ENCODE measurements at regions not wholly inside any gene's neighbourhood (a gene's known extent, or its start where the extent isn't known, plus 50 kb on each side); places are given as distances from the start of the nearest gene placed in this dataset.

DNA sequence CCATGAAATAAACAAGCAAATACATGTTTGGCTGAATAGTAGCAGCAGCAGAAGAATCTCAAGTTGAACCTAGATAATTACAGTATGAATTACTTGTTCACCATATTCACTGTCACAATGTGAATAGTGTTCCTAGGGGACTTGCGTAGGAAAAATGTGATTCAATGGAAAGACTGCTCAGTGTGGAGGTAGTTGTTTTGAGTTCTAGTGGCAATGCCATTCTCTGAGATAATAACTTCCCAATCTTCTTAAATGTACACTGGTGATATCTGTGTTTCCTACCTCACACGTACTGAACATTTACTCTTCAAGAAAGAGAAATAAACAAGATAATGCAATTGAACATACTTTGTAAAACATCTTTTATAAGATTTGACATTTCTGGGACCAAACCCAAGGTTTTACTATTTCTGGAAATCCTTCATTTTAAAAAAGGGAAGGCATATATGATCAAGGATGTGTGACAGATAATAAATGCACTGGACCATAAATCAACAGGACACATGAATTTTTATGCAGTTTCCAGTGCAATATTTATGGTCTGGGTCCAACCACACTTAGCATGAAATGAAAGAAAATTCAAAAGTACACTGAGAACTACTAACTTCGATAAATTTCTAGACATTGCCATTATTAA lies 598.3 kb upstream of the ZNF385D start:
- ATAC-seq (replicated peaks in 1 of 2): no peak
- Mint-ChIP-seq H3K4me1 (ENCODE audit: low read depth) (no peaks in the 10 kb centered on the region), H3K36me3 (ENCODE audit: insufficient read depth in 2 of 2) (no peaks in the 10 kb centered on the region), H3K4me3 (no peak overlapping the region), H3K9me3 (peaks cover 0 to 5% of the 10 kb centered on the region in 2 donors), H3K27ac (no peak overlapping the region), H3K27me3 (ENCODE audit: low read depth) (no peaks in the 10 kb centered on the region)
- DNase-seq: no peak

DNA sequence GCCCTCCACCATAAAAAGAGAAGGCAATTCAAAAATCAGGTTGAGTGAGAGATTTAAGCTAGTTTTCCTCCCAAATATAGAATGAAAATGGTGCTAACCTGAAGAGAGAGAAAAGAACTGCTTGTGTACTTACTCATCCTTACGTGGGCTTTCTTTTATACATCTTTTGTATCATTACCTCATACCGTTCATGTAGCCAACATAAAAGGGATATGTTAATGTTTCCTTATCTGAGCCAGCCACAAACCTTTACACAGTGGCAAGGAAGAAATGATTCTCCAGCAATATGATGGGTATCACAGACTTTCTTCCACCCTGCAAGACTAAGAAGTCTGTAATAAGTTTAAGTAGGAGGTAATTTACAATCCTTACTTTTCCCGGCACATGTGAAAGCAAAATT lies 600.8 kb upstream of the ZNF385D start:
- Mint-ChIP-seq H3K9me3 (peaks cover 0 to 5% of the 10 kb centered on the region in 2 donors), H3K4me1 (ENCODE audit: low read depth) (no peaks in the 10 kb centered on the region), H3K27me3 (ENCODE audit: low read depth) (no peaks in the 10 kb centered on the region), H3K27ac (no peak overlapping the region), H3K4me3 (no peak overlapping the region), H3K36me3 (ENCODE audit: insufficient read depth in 2 of 2) (no peaks in the 10 kb centered on the region)
- ATAC-seq (replicated peaks in 1 of 2) (no peak), DNase-seq (no peak)

DNA sequence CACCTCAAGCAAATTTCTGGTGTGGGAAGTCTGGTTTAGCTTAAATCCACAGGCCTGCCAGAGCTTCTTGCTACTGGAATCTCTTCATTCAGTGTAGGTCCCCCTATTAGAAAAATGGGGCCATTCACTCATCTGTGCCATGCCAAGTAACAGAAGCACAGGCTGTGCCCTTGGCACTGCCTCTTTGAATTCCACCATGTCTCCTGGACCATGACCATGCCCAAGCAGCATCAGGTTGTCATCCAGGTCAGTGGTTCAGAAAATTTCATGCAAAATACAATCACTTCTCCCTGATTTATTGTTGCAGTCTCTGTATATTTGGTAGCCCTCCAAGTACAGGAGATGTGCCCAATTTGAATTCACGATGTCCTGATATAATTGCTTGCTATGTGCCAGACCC lies 602.1 kb upstream of the ZNF385D start:
- no peak overlapping the region for H3K27ac Mint-ChIP-seq
- H3K4me1 Mint-ChIP-seq (ENCODE audit: low read depth): no peaks in the 10 kb centered on the region
- H3K27me3 Mint-ChIP-seq (ENCODE audit: low read depth): no peaks in the 10 kb centered on the region
- no peak for ATAC-seq (replicated peaks in 1 of 2)
- no peaks in the 10 kb centered on the region for H3K36me3 Mint-ChIP-seq (ENCODE audit: insufficient read depth in 2 of 2)
- no peak for DNase-seq
- H3K9me3 Mint-ChIP-seq: peaks cover 0 to 5% of the 10 kb centered on the region in 2 donors
- H3K4me3 Mint-ChIP-seq: no peak overlapping the region

DNA sequence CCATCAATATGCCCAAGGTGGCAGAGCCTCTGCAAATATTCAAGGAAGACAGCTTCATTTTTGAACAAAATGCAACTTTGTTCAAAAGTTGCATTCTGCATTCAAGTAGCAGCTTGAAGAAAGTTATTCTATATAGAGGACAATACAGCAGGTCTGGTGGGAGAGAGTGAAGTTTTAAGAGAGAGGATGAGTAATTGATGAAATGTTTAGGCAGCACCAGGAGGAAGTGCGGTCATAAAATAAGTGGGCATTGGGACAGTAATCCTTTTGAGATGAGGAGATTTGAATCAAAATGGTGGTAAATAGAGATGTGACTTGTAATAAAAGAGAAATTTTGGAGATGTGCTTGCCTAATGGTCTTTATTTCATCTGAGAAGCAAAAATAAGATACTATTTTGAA lies 607.3 kb upstream of the ZNF385D start:
- DNase-seq (no peak), ATAC-seq (replicated peaks in 1 of 2) (no peak)
- Mint-ChIP-seq H3K9me3 (peaks cover 0 to 7% of the 10 kb centered on the region in 2 donors), H3K27me3 (ENCODE audit: low read depth) (no peaks in the 10 kb centered on the region), H3K36me3 (ENCODE audit: insufficient read depth in 2 of 2) (no peaks in the 10 kb centered on the region), H3K27ac (no peak overlapping the region), H3K4me3 (no peak overlapping the region), H3K4me1 (ENCODE audit: low read depth) (no peaks in the 10 kb centered on the region)

DNA sequence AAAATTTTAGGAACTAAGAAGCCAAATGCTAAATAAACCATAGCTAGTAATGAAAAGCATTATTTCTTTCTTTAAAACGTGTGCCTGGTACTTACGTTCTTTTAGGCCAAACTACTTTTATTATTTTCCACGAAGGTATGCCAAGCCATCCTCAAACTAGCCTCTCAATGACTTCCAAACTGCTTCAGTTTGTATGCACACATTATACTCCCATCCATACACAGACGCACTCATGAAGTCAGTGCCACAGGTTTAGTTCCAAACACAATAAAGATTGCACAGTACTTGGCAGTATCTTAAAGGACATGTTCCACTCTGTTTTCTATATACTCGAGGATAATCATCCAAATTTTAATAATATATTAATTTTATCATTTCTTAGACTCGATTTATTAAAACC lies 609.2 kb upstream of the ZNF385D start:
- Mint-ChIP-seq H3K4me3 (no peak overlapping the region), H3K36me3 (ENCODE audit: insufficient read depth in 2 of 2) (no peaks in the 10 kb centered on the region), H3K27ac (no peak overlapping the region), H3K27me3 (ENCODE audit: low read depth) (no peaks in the 10 kb centered on the region), H3K4me1 (ENCODE audit: low read depth) (no peaks in the 10 kb centered on the region), H3K9me3 (peaks cover 0 to 2% of the 10 kb centered on the region in 2 donors)
- ATAC-seq (replicated peaks in 1 of 2): no peak
- DNase-seq: no peak

DNA sequence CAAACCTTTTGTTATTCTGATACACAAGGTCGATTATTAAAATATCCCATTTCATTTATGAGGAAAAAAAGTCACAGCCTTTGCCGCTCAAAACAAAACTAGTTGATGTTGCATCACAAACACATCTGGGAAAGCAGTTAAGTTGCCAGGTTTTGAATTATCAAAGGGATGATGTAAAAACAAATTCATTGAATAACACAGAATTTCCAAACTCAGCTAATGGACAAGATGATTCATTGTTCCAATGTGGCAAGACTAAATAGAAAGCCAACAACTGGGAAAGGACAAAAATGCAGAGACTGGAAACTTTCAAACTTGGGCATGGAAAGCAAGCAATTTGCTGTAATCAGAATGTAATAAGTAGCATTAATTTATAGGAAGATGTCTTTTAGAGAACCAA lies 610.0 kb upstream of the ZNF385D start:
- Mint-ChIP-seq H3K4me3 (no peak overlapping the region), H3K27me3 (ENCODE audit: low read depth) (no peaks in the 10 kb centered on the region), H3K4me1 (ENCODE audit: low read depth) (no peaks in the 10 kb centered on the region), H3K27ac (no peak overlapping the region), H3K36me3 (ENCODE audit: insufficient read depth in 2 of 2) (no peaks in the 10 kb centered on the region), H3K9me3 (peaks cover 0 to 2% of the 10 kb centered on the region in 2 donors)
- no peak for DNase-seq
- no peak for ATAC-seq (replicated peaks in 1 of 2)

DNA sequence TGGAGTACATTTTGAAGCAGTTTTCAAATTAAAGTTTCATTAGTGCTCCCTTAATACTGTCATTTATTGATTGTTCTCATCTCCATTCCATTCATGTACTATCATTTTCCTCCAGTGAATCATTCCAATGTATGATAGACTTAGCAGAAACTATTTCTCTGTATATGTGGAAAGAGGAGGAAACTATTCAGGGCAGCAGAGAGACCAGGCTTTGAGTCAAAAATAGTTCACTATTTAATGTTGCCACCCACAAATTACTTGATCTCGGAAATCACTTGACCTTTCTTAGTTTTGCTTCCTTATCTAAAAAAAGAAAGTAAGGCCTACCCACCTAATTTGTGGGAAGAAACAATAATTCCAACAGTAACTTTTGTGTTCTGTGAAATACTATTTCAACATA lies 610.5 kb upstream of the ZNF385D start:
- no peak overlapping the region for H3K27ac Mint-ChIP-seq
- H3K4me1 Mint-ChIP-seq (ENCODE audit: low read depth): no peaks in the 10 kb centered on the region
- H3K9me3 Mint-ChIP-seq: peaks cover 0 to 2% of the 10 kb centered on the region in 2 donors
- no peak overlapping the region for H3K4me3 Mint-ChIP-seq
- H3K27me3 Mint-ChIP-seq (ENCODE audit: low read depth): no peaks in the 10 kb centered on the region
- ATAC-seq (replicated peaks in 1 of 2) (no peak), DNase-seq (no peak)
- H3K36me3 Mint-ChIP-seq (ENCODE audit: insufficient read depth in 2 of 2): no peaks in the 10 kb centered on the region

DNA sequence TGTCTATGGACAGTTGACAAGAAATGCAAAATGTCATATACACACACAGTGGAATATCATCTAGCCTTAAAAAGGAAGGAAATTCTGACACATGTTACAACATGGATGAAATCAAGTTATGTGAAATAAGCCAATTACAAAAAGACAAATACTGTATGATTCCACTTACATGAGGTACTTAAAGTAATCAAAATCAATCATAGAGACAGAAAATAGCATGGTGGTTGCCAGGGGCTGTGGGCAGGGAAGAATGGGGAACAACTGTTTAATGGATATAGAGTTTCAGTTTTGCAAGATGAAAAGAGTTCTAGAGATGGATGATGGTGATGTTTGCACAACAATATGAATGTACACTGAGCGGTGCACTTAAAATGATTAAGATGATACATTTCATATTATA lies 613.8 kb upstream of the ZNF385D start:
- DNase-seq (no peak), ATAC-seq (replicated peaks in 1 of 2) (no peak)
- Mint-ChIP-seq H3K36me3 (ENCODE audit: insufficient read depth in 2 of 2) (no peaks in the 10 kb centered on the region), H3K9me3 (no peaks in the 10 kb centered on the region), H3K27me3 (ENCODE audit: low read depth) (no peaks in the 10 kb centered on the region), H3K4me3 (no peak overlapping the region), H3K27ac (no peak overlapping the region), H3K4me1 (ENCODE audit: low read depth) (no peaks in the 10 kb centered on the region)

DNA sequence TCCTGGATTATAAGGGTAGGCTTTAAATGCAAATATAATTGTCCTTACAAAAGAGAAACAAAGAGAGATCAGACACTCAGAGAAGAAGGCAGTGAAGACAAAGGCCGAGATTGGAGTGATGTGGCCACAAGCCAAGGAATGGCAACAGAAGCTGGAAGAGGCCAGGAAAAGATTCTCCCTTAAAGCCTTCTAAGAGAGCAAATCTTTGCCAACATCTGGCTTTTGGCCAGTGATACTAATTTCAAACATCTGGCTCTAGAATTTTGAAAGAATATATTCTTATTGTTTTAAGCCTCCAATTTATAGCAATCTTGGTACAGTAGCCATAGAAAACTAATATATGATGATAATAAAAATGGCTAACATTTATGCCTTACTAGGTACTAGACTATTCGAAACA lies 615.8 kb upstream of the ZNF385D start:
- Mint-ChIP-seq H3K27ac (no peak overlapping the region), H3K4me1 (ENCODE audit: low read depth) (no peaks in the 10 kb centered on the region), H3K9me3 (peaks cover 0 to 2% of the 10 kb centered on the region in 2 donors), H3K4me3 (no peak overlapping the region), H3K36me3 (ENCODE audit: insufficient read depth in 2 of 2) (peaks cover 0 to 2% of the 10 kb centered on the region in 2 donors), H3K27me3 (ENCODE audit: low read depth) (peaks cover 13% of the 10 kb centered on the region)
- DNase-seq (no peak), ATAC-seq (replicated peaks in 1 of 2) (no peak)

DNA sequence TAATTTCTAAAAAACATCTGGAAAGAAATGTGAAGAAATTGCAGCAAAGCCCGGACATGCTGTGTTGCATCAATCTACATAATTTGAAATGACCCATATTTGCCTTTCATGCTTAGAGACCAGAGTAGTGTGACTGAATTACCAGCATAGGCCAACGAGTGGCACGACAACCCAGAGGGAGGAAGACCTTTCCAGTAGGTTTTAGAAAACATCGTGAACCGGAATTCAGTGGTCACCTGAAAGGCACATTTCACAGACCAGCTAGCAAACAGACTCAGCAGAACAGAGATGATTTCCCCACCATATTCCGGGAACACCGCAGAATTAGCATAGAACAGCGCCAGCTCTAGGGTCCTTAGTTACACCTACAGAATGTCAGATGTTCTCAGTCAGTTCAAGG lies 620.0 kb upstream of the ZNF385D start:
- no peak for ATAC-seq (replicated peaks in 1 of 2)

DNA sequence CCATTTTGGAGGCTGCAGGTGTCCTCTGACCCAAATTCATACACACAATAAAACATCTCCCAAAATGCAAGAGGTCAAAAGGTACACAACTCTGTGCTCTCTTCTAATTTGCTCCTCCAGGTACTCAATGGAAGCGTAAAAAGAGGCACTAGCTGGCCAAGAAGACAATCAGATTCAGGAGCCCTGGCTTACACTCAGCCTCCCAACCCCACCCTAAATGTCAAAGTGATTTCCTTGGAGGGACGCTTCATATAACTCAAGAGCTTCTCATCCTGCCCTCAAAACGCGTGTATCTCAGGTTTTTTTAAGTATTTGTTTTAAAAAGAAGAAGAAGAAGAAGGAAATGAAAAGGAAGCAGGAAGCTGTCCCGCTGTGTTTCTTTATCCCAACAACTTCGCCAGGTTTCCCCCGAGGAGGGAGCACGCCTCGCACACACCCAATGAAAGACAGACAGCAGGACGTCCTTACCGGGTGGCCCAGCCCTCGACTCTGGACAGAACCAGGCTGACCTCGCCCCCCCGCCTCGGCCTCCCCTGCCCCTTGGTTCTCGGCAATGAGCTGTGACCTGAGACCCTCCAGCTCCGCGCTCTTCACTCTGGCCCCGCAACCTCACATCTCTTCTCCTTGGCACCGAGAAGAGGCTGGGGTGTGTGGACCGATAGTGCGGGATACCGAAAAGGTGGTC lies 620.7 kb upstream of the ZNF385D start:
- Mint-ChIP-seq H3K27me3 (ENCODE audit: low read depth) (peaks cover 25% of the 10 kb centered on the region), H3K9me3 (peaks cover under 1 to 11% of the 10 kb centered on the region in 2 donors), H3K27ac (no peak overlapping the region), H3K36me3 (ENCODE audit: insufficient read depth in 2 of 2) (peaks cover 3 to 4% of the 10 kb centered on the region in 2 donors), H3K4me3 (peak overlapping the region in 1 of 2 donors; percentile 15), H3K4me1 (ENCODE audit: low read depth) (no peaks in the 10 kb centered on the region)
- ATAC-seq (replicated peaks in 1 of 2): no peak
- no peak for DNase-seq

More for the DNA sequence above, 620.0 kb upstream of the ZNF385D start:
- no peak overlapping the region for H3K27ac Mint-ChIP-seq
- no peaks in the 10 kb centered on the region for H3K4me1 Mint-ChIP-seq (ENCODE audit: low read depth)
- H3K27me3 Mint-ChIP-seq (ENCODE audit: low read depth): peaks cover 25% of the 10 kb centered on the region
- no peak overlapping the region for H3K4me3 Mint-ChIP-seq
- peaks cover 3 to 4% of the 10 kb centered on the region in 2 donors for H3K36me3 Mint-ChIP-seq (ENCODE audit: insufficient read depth in 2 of 2)
- no peak for DNase-seq
- peaks cover 0 to 9% of the 10 kb centered on the region in 2 donors for H3K9me3 Mint-ChIP-seq

DNA sequence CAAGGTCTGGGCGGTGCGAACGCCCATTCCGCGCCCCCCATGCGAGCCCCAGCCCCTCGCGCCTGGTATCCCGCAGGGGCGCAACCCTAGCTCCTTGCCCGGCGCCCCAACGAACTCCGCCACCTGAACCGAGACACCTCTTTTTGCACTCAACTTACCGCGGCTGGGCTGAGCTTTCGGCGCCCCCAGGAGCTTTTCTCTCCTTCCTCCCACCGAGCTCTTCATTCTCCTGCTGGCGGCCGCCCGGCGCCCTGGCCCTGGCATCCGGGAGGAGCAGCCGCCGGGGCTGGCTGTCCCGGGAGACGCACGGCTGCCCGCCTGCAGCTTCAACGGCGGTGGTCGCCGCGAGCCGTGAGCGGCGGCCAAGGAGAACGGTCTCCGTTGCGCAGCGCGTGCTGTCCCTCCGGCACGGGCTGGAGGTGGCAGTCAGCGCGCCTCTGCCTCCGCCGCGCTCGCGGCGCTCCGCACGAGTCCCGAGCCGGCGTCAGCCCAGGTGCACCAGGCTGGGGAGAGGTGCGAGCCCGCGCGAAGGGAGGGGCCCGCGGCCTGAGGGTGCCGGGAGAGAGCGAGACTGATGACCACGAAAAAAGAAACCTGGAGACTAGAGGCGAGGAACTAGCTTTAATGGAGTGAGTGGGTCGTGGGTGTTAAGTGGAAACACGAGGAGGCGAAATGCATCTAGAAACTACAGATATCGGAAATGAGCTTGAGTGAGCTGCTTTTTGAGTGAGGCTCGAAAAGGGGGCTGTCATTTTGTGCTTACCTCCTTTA lies 621.5 kb upstream of the ZNF385D start:
- peak overlapping the region in 1 of 2 donors; percentile 37 for H3K4me3 Mint-ChIP-seq
- DNase-seq: no peak
- peaks cover 25% of the 10 kb centered on the region for H3K27me3 Mint-ChIP-seq (ENCODE audit: low read depth)
- no peak for ATAC-seq (replicated peaks in 1 of 2)
- H3K9me3 Mint-ChIP-seq: peaks cover 2 to 11% of the 10 kb centered on the region in 2 donors
- H3K36me3 Mint-ChIP-seq (ENCODE audit: insufficient read depth in 2 of 2): peaks cover 3 to 4% of the 10 kb centered on the region in 2 donors
- no peaks in the 10 kb centered on the region for H3K4me1 Mint-ChIP-seq (ENCODE audit: low read depth)
- H3K27ac Mint-ChIP-seq: no peak overlapping the region

DNA sequence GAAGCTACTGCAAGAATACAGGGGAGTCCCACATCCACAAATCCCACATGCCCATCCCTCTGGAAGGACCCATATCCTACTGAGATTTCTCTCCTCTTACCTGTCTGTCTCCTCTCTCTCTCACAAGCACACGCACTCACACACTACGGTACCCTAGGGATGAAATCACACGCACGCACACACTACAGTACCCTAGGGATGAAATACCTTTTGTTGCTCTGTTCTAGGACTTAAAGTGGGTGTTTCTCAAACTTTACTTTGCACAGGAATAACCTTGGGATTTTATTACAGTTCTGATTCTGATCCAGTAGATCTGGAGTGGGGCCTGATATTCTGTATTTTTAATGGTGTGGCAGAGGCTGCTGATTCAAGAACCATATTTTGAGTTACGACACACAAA lies 622.2 kb upstream of the ZNF385D start:
- ATAC-seq (replicated peaks in 1 of 2): no peak
- Mint-ChIP-seq H3K9me3 (peaks cover 2 to 12% of the 10 kb centered on the region in 2 donors), H3K27ac (no peak overlapping the region), H3K36me3 (ENCODE audit: insufficient read depth in 2 of 2) (peaks cover 3 to 4% of the 10 kb centered on the region in 2 donors), H3K27me3 (ENCODE audit: low read depth) (peaks cover 25% of the 10 kb centered on the region), H3K4me1 (ENCODE audit: low read depth) (no peaks in the 10 kb centered on the region), H3K4me3 (peak overlapping the region in 1 of 2 donors; percentile 2)
- DNase-seq: no peak
